ENCODE measurements at regions not wholly inside any gene's neighbourhood (a gene's known extent, or its start where the extent isn't known, plus 50 kb on each side); places are given as distances from the start of the nearest gene placed in this dataset.

- no peak for TF ChIP-seq CTCF (IDR thresholded peaks at IDR 0.05)
- no peak for TF ChIP-seq POLR2A (IDR thresholded peaks at IDR 0.05)
- TF ChIP-seq EP300 (IDR thresholded peaks at IDR 0.05; ENCODE audit: low read depth), result no peak
Measured at GRCh38 chr15:61444585-61444984, 215.5 kb upstream of the RORA start.
